ENCODE measurements at regions not wholly inside any gene's neighbourhood (a gene's known extent, or its start where the extent isn't known, plus 50 kb on each side); places are given as distances from the start of the nearest gene placed in this dataset.

DNA sequence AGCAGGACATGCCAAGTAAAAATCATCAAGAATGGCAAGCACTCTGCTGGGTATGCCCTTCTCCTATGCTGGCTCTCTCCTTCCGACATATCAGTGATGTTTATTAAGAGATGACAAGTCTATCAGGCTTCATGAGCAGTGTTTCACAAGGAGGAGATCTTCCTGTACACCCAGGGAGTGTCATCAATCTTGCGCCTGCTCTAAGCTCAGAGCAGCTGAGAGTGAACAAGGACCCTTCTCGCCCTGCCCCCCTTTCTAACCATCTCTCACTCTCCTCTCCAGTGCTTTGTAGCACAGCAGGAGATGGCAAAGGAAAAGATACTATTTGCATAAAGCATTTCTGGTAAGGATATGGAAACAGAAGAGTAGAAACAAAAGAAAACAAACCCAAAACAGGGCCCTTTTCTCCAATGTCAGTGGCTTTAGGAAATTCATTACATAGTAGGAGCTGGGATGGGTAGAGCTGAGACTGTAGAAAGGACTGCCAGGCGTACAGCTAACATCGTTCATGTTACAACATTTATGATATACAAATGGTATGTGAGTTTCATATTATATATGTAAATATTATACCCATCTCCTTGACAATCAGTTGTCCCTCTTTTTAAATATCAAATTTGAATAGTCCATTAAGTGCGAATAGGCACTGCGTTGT, 201.7 kb downstream of the NUF2 start:
- no peak for TF ChIP-seq ZFX (IDR thresholded peaks at IDR 0.05)
- no peak for TF ChIP-seq POLR2A (IDR thresholded peaks at IDR 0.05; ENCODE audit: borderline replicate concordance, extremely low read depth, insufficient read depth, insufficient read length)
- TF ChIP-seq REST (IDR thresholded peaks at IDR 0.05; ENCODE audit: low read depth): no peak
- TF ChIP-seq, protein P1, sequence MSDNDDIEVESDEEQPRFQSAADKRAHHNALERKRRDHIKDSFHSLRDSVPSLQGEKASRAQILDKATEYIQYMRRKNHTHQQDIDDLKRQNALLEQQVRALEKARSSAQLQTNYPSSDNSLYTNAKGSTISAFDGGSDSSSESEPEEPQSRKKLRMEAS (IDR thresholded peaks at IDR 0.05): no peak
- no peak for TF ChIP-seq ELF1 (IDR thresholded peaks at IDR 0.05; ENCODE audit: borderline replicate concordance, low read depth)
- Histone ChIP-seq H3K27ac (ENCODE audit: low read depth, low read length) (no peak overlapping the region), H3K4me1 (ENCODE audit: control insufficient read depth in 1 of 2, insufficient read depth in 2 of 2, low read length in 2 of 2) (no peaks in the 10 kb centered on the region), H3K4me3 (replicated peaks in 1 of 2; ENCODE audit: low read depth in 1 of 2, low read length in 2 of 2) (no peak overlapping the region), H3K79me2 (ENCODE audit: insufficient read depth, low read length) (no peaks in the 10 kb centered on the region), H4K20me1 (ENCODE audit: insufficient read depth) (no peaks in the 10 kb centered on the region), H3K4me2 (ENCODE audit: low read length) (no peak overlapping the region), H3K9me2 (ENCODE audit: insufficient read depth) (no peaks in the 10 kb centered on the region), H3K9ac (ENCODE audit: low read length) (no peak overlapping the region), H3K36me3 (ENCODE audit: control insufficient read depth in 1 of 2, insufficient read depth in 2 of 2, low read length in 2 of 2) (no peaks in the 10 kb centered on the region), H3K27me3 (ENCODE audit: insufficient read depth, low read length) (no peaks in the 10 kb centered on the region), H2AFZ (ENCODE audit: low read depth, low read length, poor library complexity, severe bottlenecking) (no peak overlapping the region), H3K9me3 (ENCODE audit: control insufficient read depth in 1 of 2, insufficient read depth in 1 of 2, low read depth in 1 of 2, low read length in 2 of 2) (no peaks in the 10 kb centered on the region)
- BruUV-seq (replicated peaks): no TSS peak
- RAD21 ChIA-PET (ENCODE audit: low non-redundant PET in 1 of 2, low total read pairs in 2 of 2, uncharacterized antibody in 2 of 2, unreplicated experiment in 2 of 2): no interaction called here
- intact Hi-C loops (cut with micrococcal nuclease): loop anchor here (10.0 kb wide), 1 partner anchor 649 kb away; no protein-coding TSS in a partner anchor
- CTCF ChIA-PET: no interaction called here
- DNase-seq (ENCODE audit: low read depth, low spot score): no peak
- POLR2A ChIA-PET: no interaction called here
- no peak for ATAC-seq

All from HCT116 (cell line).